HG02885 (cell line): ENCODE measurements at regions not wholly inside any gene's neighbourhood (a gene's known extent, or its start where the extent isn't known, plus 50 kb on each side); places are given as distances from the start of the nearest gene placed in this dataset.
"Not testable (repeated sequence)": the region's sequence is repeated elsewhere in the genome, so short reads cannot be mapped to it uniquely, and the experiment has no call there.

Experiments used
- ATAC-seq: cut with Tn5 transposase; IDR thresholded peaks from one replicate; pipeline ENCODE4 v1.9.1; 2021; ENCODE audit warnings: mild to moderate bottlenecking; ENCODE audit not compliant: unreplicated experiment, poor library complexity

GRCh38 chr3:78481050-78481449 is 1286.7 kb downstream of the ROBO1 start:
- no peak for ATAC-seq

DNA sequence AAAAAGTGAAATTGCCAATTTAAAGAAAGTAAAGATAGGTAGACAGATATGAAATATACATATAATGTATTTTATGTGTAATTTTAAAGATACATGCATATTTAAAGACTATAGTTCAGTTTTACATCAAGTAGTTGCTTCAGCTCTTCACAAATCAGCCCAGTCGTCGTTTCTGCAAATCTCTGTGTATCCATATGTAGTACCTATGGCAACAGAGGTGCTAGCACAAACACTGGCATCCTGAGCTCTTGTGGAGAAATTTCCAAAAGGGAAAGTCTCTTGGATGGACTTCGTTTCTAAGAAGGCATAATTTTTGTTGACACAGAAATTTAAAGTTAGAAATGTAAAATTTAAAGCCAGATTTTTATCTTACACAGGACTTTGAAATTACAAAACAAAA is 1284.7 kb downstream of the ROBO1 start:
- no peak for ATAC-seq

DNA sequence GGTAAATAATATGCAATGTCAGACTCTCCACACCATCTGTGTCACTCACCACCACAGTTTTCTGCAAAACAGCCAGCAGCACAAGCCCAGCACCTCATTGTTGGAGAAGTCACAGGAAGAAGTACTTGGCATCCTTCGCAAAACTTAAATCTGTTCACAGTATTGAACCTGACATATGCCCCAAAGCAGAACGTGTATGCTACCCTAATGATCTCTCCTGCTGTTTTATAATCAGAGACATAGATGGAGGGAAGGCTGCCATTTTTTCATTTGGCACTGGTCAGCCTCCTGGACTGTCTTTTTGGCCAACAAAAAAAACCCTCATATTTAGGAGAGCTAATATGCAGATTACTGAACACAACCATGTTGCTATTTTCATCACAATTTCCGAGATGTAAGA is 1272.9 kb downstream of the ROBO1 start:
- no peak for ATAC-seq

DNA sequence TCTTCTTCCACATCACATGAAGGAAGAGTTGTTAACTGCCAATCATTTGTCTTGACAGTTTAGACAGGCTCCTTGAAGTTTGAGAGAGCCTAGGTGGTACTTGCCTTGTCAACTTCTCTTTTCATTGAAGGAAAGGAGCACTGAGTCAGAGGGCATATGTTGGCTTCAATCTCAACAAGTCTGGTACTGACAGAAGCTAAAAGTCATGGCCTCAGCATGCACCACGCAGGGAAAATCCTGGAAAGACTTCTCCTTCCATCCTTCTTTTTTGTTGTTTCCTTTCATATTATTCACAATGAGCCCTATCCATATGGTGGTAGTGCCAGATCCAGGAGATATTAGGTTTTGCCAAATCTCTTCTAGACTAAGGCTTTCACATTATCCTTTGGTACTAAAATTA is 1272.5 kb downstream of the ROBO1 start:
- no peak for ATAC-seq

GRCh38 chr3:78496501-78496900 is 1271.3 kb downstream of the ROBO1 start:
- no peak for ATAC-seq

- ATAC-seq: no peak
Measured at GRCh38 chr3:78497021-78497420, 1270.8 kb downstream of the ROBO1 start.

DNA sequence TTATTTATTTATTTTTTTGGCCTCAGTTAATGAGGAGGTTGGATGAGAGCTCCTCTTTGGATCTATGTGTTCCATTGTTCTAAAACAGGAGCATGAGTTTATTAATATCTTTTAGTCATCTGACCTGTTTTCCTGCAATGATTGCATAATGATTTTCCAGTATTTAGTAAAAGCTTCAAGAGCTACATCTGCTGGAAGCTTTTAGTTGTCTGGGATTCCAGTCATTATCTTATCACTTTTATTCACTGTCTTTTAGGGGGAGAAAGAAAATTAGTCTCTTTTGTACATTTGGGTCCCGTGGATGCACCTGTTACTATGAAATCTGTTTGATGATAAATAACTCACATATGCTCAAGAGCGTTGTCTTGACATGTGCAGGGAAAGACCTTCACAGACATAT is 1270.0 kb downstream of the ROBO1 start:
- ATAC-seq: no peak

DNA sequence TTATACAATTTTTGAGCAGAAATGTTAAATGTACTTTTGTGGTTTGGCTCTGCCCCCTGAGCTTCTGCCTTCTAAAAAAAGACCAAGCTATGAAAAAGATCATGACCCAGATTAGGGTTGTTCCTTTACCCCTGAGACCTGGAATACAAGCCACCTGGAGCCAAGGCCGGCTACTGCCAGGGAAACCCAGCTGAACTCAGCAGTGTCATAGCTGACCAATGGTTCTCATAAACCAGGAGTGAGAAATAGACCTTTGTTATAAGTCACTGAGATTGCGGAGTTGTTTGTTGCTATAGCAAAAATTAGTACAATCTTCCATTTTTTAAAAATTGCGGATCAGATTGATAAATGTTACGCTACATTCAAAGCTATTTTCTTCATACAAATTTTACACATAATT is 1261.7 kb downstream of the ROBO1 start:
- no peak for ATAC-seq

GRCh38 chr3:78506581-78507195 is 1261.1 kb downstream of the ROBO1 start:
- ATAC-seq: no peak

DNA sequence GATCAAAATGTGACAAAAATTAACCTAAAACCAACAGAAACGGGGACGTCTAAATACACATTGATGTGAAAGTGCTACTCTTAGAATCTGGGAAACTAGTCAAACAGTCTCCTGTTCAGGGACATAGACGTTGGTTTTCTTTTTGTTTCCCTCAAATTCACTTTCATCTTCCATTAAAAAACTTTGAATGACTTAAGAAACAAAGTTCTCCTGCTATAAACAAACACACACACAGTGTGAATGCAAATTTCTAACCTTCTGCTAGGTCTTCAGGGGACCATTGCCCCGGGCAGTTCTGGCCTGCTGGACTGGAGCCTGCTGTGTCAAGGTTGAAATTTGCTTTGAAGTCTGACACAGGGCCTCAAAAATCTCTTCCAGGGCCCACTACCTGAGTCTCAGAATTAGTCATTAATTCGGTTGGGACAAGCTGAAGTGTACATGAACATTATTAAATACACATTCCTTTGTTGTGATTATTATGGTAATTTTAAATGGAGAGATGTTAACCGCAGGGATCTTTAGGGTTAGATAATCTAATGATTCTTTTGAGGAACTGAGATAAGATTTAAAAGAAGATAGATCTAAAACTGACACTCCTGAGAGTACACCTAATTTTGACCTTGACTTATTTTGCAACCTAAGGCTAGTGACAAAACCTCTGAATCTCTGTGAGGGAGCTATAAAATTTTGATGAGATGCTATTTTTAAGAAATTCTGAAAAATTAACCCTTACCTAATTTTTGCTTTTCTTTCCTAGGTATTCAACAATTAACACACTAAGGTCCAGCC is 1260.4 kb downstream of the ROBO1 start:
- ATAC-seq: no peak

- ATAC-seq: no peak
Measured at GRCh38 chr3:78511840-78512239, 1256.0 kb downstream of the ROBO1 start.

GRCh38 chr3:78512786-78513185 is 1255.0 kb downstream of the ROBO1 start:
- not testable (repeated sequence) for ATAC-seq

- no peak for ATAC-seq
Measured at GRCh38 chr3:78516437-78516836, 1251.4 kb downstream of the ROBO1 start.

- no peak for ATAC-seq
Measured at GRCh38 chr3:78516937-78517336, 1250.9 kb downstream of the ROBO1 start.

GRCh38 chr3:78517965-78518364 is 1249.8 kb downstream of the ROBO1 start:
- ATAC-seq: no peak

- ATAC-seq: no peak
Measured at GRCh38 chr3:78519281-78519680, 1248.5 kb downstream of the ROBO1 start.

- no peak for ATAC-seq
Measured at GRCh38 chr3:78529601-78530000, 1238.2 kb downstream of the ROBO1 start.

DNA sequence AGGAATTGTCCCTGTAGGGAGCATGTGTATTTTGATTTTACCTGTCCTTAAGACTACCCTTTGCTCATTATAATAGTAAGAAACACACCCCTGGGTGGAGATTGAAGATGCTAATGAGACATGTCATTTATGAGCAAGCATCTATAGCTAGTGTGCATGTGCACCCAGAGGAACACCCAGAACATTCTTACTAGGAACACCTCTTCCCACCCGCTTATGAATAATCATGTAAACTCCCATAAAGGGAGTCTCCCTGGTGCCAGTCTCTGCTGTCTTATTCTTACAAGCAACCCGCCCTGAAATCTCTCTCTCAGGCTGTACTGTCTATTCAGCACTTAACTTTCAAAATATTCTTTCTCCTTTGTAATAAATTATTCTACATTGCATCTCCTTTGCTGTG is 1227.3 kb downstream of the ROBO1 start:
- ATAC-seq: no peak

GRCh38 chr3:78545827-78546226 is 1222.0 kb downstream of the ROBO1 start:
- no peak for ATAC-seq
